HG03460 (cell line): ENCODE measurements at regions not wholly inside any gene's neighbourhood (a gene's known extent, or its start where the extent isn't known, plus 50 kb on each side); places are given as distances from the start of the nearest gene placed in this dataset.
"Not testable (repeated sequence)": the region's sequence is repeated elsewhere in the genome, so short reads cannot be mapped to it uniquely, and the experiment has no call there.

ENCODE experiments used
- ATAC-seq: cut with Tn5 transposase; IDR thresholded peaks from one replicate; pipeline ENCODE4 v1.9.1; 2021; ENCODE audit not compliant: unreplicated experiment

DNA sequence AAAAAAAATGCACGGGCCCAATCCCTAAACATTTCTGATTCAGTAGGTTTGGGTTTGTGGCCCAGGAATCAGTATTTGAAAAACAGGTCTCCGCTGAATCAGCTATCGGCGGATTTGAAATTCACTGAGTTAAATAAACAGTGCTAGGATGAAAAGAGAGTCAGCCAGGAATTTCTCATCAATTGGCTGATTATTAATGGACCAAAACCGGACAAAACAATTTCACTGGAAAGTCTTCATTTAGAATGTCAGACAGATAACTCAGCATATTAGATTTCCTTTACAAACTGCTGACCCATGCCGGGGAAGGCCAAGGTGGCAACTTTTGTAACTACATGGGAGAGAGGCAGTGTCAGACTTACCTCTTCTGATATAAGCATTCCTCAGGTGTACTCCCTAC lies 99.4 kb upstream of the LSM6 start:
- no peak for ATAC-seq

- peak; percentile 56 for ATAC-seq
Observed at GRCh38 chr4:146073517-146073916, 102.0 kb upstream of the LSM6 start.

GRCh38 chr4:146072376-146072775 lies 103.1 kb upstream of the LSM6 start:
- no peak for ATAC-seq

- no peak for ATAC-seq
Observed at GRCh38 chr4:146071390-146071789, 104.1 kb upstream of the LSM6 start.

DNA sequence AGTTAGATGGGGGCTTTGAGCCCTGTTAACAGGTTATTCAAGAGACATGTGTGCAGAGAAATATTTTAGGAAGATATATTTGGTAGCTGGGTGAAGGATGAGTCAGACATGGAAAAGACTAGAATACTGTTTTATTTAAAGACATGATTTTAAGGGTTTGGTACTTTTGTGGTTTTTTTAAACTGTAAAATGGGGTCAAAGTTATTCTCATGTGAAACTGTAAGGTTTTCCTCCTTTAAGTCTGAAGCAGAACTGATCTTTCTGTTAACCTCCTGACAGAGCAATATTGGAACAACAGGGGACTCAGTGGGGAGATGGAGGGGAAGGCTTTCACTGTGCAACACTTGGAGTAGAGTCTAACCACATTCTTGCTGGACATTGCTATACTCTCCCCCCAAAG lies 112.4 kb upstream of the LSM6 start:
- ATAC-seq = no peak

- ATAC-seq = no peak
Observed at GRCh38 chr4:146062340-146062739, 113.2 kb upstream of the LSM6 start.

DNA sequence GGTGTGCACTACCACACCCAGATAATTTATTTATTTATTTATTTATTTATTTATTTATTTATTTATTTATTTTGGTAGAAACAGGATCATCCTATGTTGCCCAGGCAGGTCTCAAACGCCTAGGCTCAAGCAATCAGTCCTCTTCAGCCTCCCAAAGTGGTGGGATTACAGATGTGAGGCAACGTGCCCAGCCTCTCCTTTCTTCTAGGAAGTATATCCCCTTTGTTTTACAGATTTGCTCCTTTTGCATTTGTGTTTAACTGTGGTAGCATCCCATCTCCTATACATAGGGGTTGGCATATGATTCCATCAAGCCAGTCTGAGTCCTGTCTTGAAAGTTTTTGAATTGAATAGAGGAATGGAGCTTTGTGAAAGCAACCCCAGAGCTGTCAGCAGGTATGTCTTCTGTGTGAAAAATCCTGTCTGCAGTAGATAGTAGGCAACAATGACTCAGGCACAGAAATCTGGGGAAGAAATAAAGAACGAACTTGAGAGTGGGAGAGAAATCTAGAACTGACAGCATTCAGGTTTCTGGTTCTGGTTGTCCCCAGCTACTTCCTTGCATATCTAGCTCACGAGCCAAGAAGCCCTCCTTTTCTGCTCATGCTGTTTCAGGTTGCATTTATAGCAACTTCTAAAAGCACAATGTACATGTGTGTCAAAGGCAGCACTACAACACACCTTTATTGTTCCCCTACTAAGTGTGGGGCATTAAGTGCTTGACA lies 113.7 kb upstream of the LSM6 start:
- ATAC-seq = no peak

- peak; percentile 86 for ATAC-seq
Observed at GRCh38 chr4:146059865-146060264, 115.7 kb upstream of the LSM6 start.

- peak; percentile 48 for ATAC-seq
Observed at GRCh38 chr4:146059151-146059550, 116.4 kb upstream of the LSM6 start.

GRCh38 chr4:146058531-146058930 lies 117.0 kb upstream of the LSM6 start:
- ATAC-seq = no peak

- ATAC-seq = no peak
Observed at GRCh38 chr4:146054676-146055075, 116.1 kb upstream of the ZNF827 start.

GRCh38 chr4:146053891-146054290 lies 115.3 kb upstream of the ZNF827 start:
- no peak for ATAC-seq

- no peak for ATAC-seq
Observed at GRCh38 chr4:146051728-146052391, 113.2 kb upstream of the ZNF827 start.

DNA sequence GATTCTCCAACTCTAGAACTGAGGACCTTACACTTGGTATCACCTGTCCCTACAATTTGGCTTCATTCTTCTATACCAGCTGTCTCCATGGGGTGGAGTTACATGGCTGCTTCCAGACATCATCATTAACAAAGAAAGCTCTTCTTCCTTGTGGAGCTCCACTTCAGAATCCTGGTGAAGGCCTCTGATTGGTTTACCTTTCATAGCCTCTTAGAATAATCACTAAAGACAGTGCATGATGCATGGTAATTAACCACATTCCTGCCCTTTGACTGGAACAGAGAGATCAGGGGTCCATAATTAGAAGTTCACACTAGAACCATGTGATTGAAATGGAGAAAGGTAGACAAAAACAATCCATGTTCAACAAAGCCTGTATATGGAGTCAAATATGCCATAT lies 112.6 kb upstream of the ZNF827 start:
- no peak for ATAC-seq

- peak; percentile 93 for ATAC-seq
Observed at GRCh38 chr4:146049802-146050201, 111.2 kb upstream of the ZNF827 start.

GRCh38 chr4:146047768-146048167 lies 109.1 kb upstream of the ZNF827 start:
- ATAC-seq = not testable (repeated sequence)

GRCh38 chr4:146041139-146042004 lies 102.7 kb upstream of the ZNF827 start:
- no peak for ATAC-seq

- no peak for ATAC-seq
Observed at GRCh38 chr4:146040623-146041022, 102.0 kb upstream of the ZNF827 start.

GRCh38 chr4:146033149-146033548 lies 94.5 kb upstream of the ZNF827 start:
- no peak for ATAC-seq

DNA sequence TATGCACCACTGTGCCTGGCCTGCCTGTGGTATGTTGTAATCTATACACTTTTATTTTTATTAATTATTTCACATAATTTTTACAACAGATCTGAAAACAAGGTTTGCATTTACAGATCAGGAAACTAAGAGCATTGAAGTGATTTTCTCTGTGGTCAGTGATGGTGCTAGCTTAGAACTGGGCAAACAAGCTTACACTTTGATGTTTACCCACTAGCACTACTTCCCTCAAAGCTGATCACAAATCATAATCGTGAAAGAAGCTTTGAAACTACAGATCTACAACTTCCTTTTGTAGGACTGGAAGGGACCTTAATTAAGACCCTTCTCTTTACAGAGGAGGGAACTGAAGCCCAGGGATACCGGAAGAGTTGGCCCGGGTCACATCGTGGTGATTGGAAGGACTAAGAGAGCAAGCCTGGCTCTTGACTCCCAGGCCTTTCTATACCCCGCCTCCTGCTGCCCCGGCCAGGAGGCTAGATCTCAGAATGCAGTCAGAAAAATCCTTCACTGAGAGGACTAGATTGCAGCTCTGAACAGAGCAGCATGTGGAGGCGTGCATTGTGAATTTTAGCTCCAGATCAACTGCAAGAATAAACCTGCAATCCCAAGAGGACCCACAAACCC lies 93.7 kb upstream of the ZNF827 start:
- ATAC-seq = no peak
